ENCODE measurements at regions not wholly inside any gene's neighbourhood (a gene's known extent, or its start where the extent isn't known, plus 50 kb on each side); places are given as distances from the start of the nearest gene placed in this dataset.

DNA sequence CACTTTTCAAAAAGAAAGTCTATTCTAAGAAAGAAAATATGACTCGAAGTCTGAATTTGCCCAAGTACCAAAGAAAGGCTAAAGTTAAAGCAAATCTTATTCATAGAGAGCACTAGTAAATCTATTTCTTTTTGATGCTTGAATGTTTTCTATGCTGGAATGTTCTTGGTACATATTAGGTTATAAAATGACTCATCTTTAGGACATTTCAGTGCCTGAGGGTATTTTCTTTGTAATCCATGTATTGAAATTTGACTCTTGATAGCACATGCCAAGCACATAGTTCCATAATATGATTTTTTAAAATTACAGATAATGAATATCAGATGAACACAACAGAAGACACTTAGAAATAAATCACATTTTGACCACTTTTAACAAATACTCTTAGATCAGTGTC, 232.8 kb downstream of the TRIML1 start:
- TF ChIP-seq, protein P1, sequence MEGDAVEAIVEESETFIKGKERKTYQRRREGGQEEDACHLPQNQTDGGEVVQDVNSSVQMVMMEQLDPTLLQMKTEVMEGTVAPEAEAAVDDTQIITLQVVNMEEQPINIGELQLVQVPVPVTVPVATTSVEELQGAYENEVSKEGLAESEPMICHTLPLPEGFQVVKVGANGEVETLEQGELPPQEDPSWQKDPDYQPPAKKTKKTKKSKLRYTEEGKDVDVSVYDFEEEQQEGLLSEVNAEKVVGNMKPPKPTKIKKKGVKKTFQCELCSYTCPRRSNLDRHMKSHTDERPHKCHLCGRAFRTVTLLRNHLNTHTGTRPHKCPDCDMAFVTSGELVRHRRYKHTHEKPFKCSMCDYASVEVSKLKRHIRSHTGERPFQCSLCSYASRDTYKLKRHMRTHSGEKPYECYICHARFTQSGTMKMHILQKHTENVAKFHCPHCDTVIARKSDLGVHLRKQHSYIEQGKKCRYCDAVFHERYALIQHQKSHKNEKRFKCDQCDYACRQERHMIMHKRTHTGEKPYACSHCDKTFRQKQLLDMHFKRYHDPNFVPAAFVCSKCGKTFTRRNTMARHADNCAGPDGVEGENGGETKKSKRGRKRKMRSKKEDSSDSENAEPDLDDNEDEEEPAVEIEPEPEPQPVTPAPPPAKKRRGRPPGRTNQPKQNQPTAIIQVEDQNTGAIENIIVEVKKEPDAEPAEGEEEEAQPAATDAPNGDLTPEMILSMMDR (IDR thresholded peaks at IDR 0.05), result no peak
- no peak for TF ChIP-seq POLR2A (IDR thresholded peaks at IDR 0.05)
- TF ChIP-seq EP300 (IDR thresholded peaks at IDR 0.05), result no peak
